H9 (cell line): ENCODE measurements at regions not wholly inside any gene's neighbourhood (a gene's known extent, or its start where the extent isn't known, plus 50 kb on each side); places are given as distances from the start of the nearest gene placed in this dataset.

Source experiments
- DNase-seq: peaks from one replicate; pipeline ENCODE4 v3.0.0-alpha.2; 2017
- H2AFZ ChIP-seq: one replicate; pipeline ENCODE4 v1.6.1; 2013; ENCODE audit warnings: mild to moderate bottlenecking, low read length, control low read depth, moderate library complexity
- H2AK5ac ChIP-seq: 2 replicates; pipeline ENCODE4 v1.6.1; 2013; ENCODE audit warnings: low read length, control low read depth, mixed read lengths; ENCODE audit not compliant: insufficient read length
- H2BK120ac ChIP-seq: one replicate; pipeline ENCODE4 v1.6.1; 2013; ENCODE audit warnings: low read depth, mild to moderate bottlenecking, low read length, control low read depth, inconsistent platforms; ENCODE audit not compliant: poor library complexity, severe bottlenecking
- H2BK12ac ChIP-seq: 2 replicates; pipeline ENCODE4 v1.6.1; 2013; ENCODE audit warnings: low read length, control low read depth, mixed read lengths, low read depth; ENCODE audit not compliant: insufficient read length
- H2BK15ac ChIP-seq: 2 replicates; pipeline ENCODE4 v1.6.1; 2013; ENCODE audit warnings: low read depth, low read length, control low read depth
- H2BK20ac ChIP-seq: one replicate; pipeline ENCODE4 v1.6.1; 2013; ENCODE audit warnings: low read depth, mild to moderate bottlenecking, low read length, control low read depth, inconsistent platforms; ENCODE audit not compliant: poor library complexity, severe bottlenecking
- H2BK5ac ChIP-seq: 2 replicates; pipeline ENCODE4 v1.6.1; 2013; ENCODE audit warnings: low read length, control low read depth, mixed read lengths; ENCODE audit not compliant: insufficient read length
- H3K14ac ChIP-seq: 2 replicates; pipeline ENCODE4 v1.6.1; 2013; ENCODE audit warnings: low read length, control low read depth; ENCODE audit not compliant: insufficient read depth
- H3K18ac ChIP-seq: 2 replicates; pipeline ENCODE4 v1.6.1; 2013; ENCODE audit warnings: low read depth, mild to moderate bottlenecking, mixed read lengths, low read length, control low read depth; ENCODE audit not compliant: insufficient read length
- H3K23ac ChIP-seq: 2 replicates; pipeline ENCODE4 v1.6.1; 2013; ENCODE audit warnings: low read length, control low read depth, mixed read lengths, low read depth; ENCODE audit not compliant: insufficient read length
- H3K23me2 ChIP-seq: 2 replicates; pipeline ENCODE4 v1.6.1; 2013; ENCODE audit warnings: low read depth, mild to moderate bottlenecking, mixed read lengths, low read length, control low read depth; ENCODE audit not compliant: insufficient read length, poor library complexity, severe bottlenecking
- H3K27ac ChIP-seq: 2 replicates; pipeline ENCODE4 v1.5.1; 2013; ENCODE audit warnings: low read length, control low read depth, mixed read lengths, low read depth; ENCODE audit not compliant: insufficient read length
- H3K27me3 ChIP-seq: 2 replicates; pipeline ENCODE4 v1.6.1; 2013; ENCODE audit warnings: low read length, control low read depth, inconsistent platforms; ENCODE audit not compliant: insufficient read depth
- H3K4ac ChIP-seq: 2 replicates; pipeline ENCODE4 v1.6.1; 2013; ENCODE audit warnings: low read depth, mild to moderate bottlenecking, control low read depth, inconsistent platforms, low read length, moderate library complexity
- H3K4me1 ChIP-seq: 2 replicates; pipeline ENCODE4 v1.6.1; 2013; ENCODE audit warnings: low read length, control low read depth, inconsistent platforms; ENCODE audit not compliant: insufficient read depth
- H3K4me2 ChIP-seq: 2 replicates; pipeline ENCODE4 v1.6.1; 2013; ENCODE audit warnings: low read length, control low read depth, mixed read lengths; ENCODE audit not compliant: insufficient read length, insufficient read depth
- H3K56ac ChIP-seq: 2 replicates; pipeline ENCODE4 v1.6.1; 2013; ENCODE audit warnings: low read depth, mild to moderate bottlenecking, mixed read lengths, low read length, control low read depth; ENCODE audit not compliant: insufficient read length
- H3K79me1 ChIP-seq: 2 replicates; pipeline ENCODE4 v1.6.1; 2013; ENCODE audit warnings: low read depth, mild to moderate bottlenecking, moderate library complexity, low read length, control low read depth, inconsistent platforms; ENCODE audit not compliant: insufficient read depth, poor library complexity, severe bottlenecking
- H3K79me2 ChIP-seq: 2 replicates; pipeline ENCODE4 v1.6.1; 2013; ENCODE audit warnings: low read length, control low read depth, inconsistent platforms; ENCODE audit not compliant: insufficient read depth
- H3K9ac ChIP-seq: 2 replicates; pipeline ENCODE4 v1.6.1; 2013; ENCODE audit warnings: low read length, control low read depth, mixed read lengths; ENCODE audit not compliant: insufficient read length; ENCODE audit errors: extremely low read depth
- H3K9me3 ChIP-seq: one replicate; pipeline ENCODE4 v1.6.1; 2013; ENCODE audit warnings: low read depth, low read length, inconsistent platforms; ENCODE audit not compliant: control insufficient read depth
- H3T11ph ChIP-seq: one replicate; pipeline ENCODE4 v1.6.1; 2013; ENCODE audit warnings: mild to moderate bottlenecking, low read length, control low read depth, inconsistent platforms
- H4K20me1 ChIP-seq: one replicate; pipeline ENCODE4 v1.6.1; 2013; ENCODE audit not compliant: control insufficient read depth, insufficient read length, insufficient read depth
- H4K5ac ChIP-seq: 2 replicates; pipeline ENCODE4 v1.6.1; 2013; ENCODE audit warnings: low read depth, mild to moderate bottlenecking, mixed read lengths, low read length, control low read depth; ENCODE audit not compliant: insufficient read length
- H4K8ac ChIP-seq: replicated peaks from 2 replicates; pipeline ENCODE4 v1.6.1; 2013; ENCODE audit warnings: low read length, control low read depth, mixed read lengths, low read depth; ENCODE audit not compliant: insufficient read length
- H4K91ac ChIP-seq: 2 replicates; pipeline ENCODE4 v1.6.1; 2013; ENCODE audit warnings: low read depth, mild to moderate bottlenecking, moderate library complexity, mixed read lengths, low read length, control low read depth; ENCODE audit not compliant: insufficient read length
- H3K27ac Mint-ChIP-seq, 3 experiments: 2 replicates in 2 of 3; 3 replicates in 1 of 3; pipeline ENCODE4 v1.8.0; 2020 to 2021; ENCODE audit warnings: mixed read lengths in 3 of 3, mild to moderate bottlenecking in 1 of 3, moderate library complexity in 1 of 3
- H3K27me3 Mint-ChIP-seq: 2 replicates; pipeline ENCODE4 v1.8.0; 2021; ENCODE audit warnings: low read depth, mild to moderate bottlenecking, moderate library complexity, mixed read lengths
- H3K36me3 Mint-ChIP-seq, 3 experiments: 2 replicates in 2 of 3; 3 replicates in 1 of 3; pipeline ENCODE4 v1.8.0; 2020 to 2021; ENCODE audit warnings: low read depth in 3 of 3, mixed read lengths in 3 of 3; ENCODE audit not compliant: insufficient read depth in 1 of 3
- H3K4me1 Mint-ChIP-seq, 2 experiments: 2 replicates each; pipeline ENCODE4 v1.8.0; 2020; ENCODE audit warnings: mixed read lengths in 2 of 2
- H3K4me3 Mint-ChIP-seq, 2 experiments: 2 replicates in 1 of 2; 3 replicates in 1 of 2; pipeline ENCODE4 v1.8.0; 2020 to 2021; ENCODE audit warnings: mild to moderate bottlenecking in 2 of 2, mixed read lengths in 2 of 2, moderate library complexity in 1 of 2
- H3K9me3 Mint-ChIP-seq, 2 experiments: 2 replicates in 1 of 2; 3 replicates in 1 of 2; pipeline ENCODE4 v1.8.0; 2020; ENCODE audit warnings: mild to moderate bottlenecking in 2 of 2, mixed read lengths in 2 of 2, moderate library complexity in 1 of 2
- whole genome bisulfite sequencing: extraction: QIAGEN DNeasy Blood & Tissue Kit; methylation state at CpG from one replicate; pipeline ENCODE4 v1.1.7; 2013; ENCODE audit warnings: missing lambda C conversion rate, low lambda C conversion rate, mixed read lengths; ENCODE audit not compliant: insufficient read length; ENCODE audit errors: extremely low coverage; 5-methylcytosine and 5-hydroxymethylcytosine counted together
- TF ChIP-seq, protein P1 (sequence below): fragments of 200-600 bp; sonication (generic); conservative IDR thresholded peaks from 3 replicates; pipeline ENCODE4 v1.8.0; 2021; ENCODE audit warnings: antibody characterized with exemption, mild to moderate bottlenecking

DNA sequence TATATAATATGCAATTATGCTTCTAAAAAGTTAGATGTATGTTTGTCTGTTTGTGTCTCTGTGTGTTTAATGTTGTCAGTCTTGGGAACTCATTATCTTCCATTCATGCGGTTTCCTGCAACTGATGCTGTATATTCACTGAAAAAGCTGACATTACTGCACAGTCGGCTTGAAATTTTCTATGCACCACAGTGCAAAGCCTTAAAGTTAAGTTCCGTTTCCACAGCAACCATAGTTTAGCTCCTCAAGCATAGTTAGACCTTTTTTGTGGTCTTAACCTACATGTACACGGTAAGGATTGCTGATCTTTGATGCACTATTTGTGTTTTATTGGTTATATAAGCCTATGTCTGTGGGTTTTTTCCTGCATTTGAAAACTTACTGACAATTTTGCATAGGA is 309.4 kb downstream of the KCNC2 start:
- H3K56ac ChIP-seq, result no peak overlapping the region
- no peak overlapping the region for H3K9ac ChIP-seq
- no peak overlapping the region for H2AK5ac ChIP-seq
- H3K4ac ChIP-seq, result no peak overlapping the region
- Mint-ChIP-seq H3K9me3 (no peaks in the 10 kb centered on the region), H3K4me1 (peaks cover 3 to 4% of the 10 kb centered on the region in 2 experiments; a peak in 1 of 4 replicates), H3K27ac (no peak overlapping the region), H3K36me3 (no peaks in the 10 kb centered on the region), H3K27me3 (no peaks in the 10 kb centered on the region), H3K4me3 (no peak overlapping the region)
- H3K27me3 ChIP-seq, result no peaks in the 10 kb centered on the region
- DNase-seq, result no peak
- H3K23me2 ChIP-seq, result no peaks in the 10 kb centered on the region
- no peak overlapping the region for H3K14ac ChIP-seq
- H2BK120ac ChIP-seq, result no peak overlapping the region
- no peaks in the 10 kb centered on the region for H3K79me2 ChIP-seq
- H3K9me3 ChIP-seq, result no peaks in the 10 kb centered on the region
- no peak overlapping the region for H3K23ac ChIP-seq
- no peak overlapping the region for H2BK12ac ChIP-seq
- H3K18ac ChIP-seq, result no peak overlapping the region
- WGBS, result no CpG with 5 or more reads among the region's 4 CpGs
- TF ChIP-seq, protein P1, sequence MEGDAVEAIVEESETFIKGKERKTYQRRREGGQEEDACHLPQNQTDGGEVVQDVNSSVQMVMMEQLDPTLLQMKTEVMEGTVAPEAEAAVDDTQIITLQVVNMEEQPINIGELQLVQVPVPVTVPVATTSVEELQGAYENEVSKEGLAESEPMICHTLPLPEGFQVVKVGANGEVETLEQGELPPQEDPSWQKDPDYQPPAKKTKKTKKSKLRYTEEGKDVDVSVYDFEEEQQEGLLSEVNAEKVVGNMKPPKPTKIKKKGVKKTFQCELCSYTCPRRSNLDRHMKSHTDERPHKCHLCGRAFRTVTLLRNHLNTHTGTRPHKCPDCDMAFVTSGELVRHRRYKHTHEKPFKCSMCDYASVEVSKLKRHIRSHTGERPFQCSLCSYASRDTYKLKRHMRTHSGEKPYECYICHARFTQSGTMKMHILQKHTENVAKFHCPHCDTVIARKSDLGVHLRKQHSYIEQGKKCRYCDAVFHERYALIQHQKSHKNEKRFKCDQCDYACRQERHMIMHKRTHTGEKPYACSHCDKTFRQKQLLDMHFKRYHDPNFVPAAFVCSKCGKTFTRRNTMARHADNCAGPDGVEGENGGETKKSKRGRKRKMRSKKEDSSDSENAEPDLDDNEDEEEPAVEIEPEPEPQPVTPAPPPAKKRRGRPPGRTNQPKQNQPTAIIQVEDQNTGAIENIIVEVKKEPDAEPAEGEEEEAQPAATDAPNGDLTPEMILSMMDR, result no peak
- no peak overlapping the region for H4K91ac ChIP-seq
- no peak overlapping the region for H3K4me2 ChIP-seq
- no peak overlapping the region for H3K27ac ChIP-seq
- H3K4me1 ChIP-seq, result no peaks in the 10 kb centered on the region
- no peak overlapping the region for H2BK15ac ChIP-seq
- H4K20me1 ChIP-seq, result no peaks in the 10 kb centered on the region
- H4K5ac ChIP-seq, result no peak overlapping the region
- no peaks in the 10 kb centered on the region for H3K79me1 ChIP-seq
- no peak overlapping the region for H3T11ph ChIP-seq
- no peak overlapping the region for H4K8ac ChIP-seq
- no peak overlapping the region for H2BK5ac ChIP-seq
- H2BK20ac ChIP-seq, result no peak overlapping the region
- H2AFZ ChIP-seq, result no peak overlapping the region
